Right lobe of liver (tissue), 6 donors: ENCODE measurements at regions not wholly inside any gene's neighbourhood (a gene's known extent, or its start where the extent isn't known, plus 50 kb on each side); places are given as distances from the start of the nearest gene placed in this dataset.

ENCODE experiments used
- ATAC-seq, 4 donors: fragments of 200-7000 bp; cut with Tn5 transposase; one replicate each; pipeline ENCODE4 v1.9.1; 2020; ENCODE audit warnings: mild to moderate bottlenecking in 4 of 4, moderate library complexity in 4 of 4
- DNase-seq, 3 donors: peaks; one replicate each; pipeline ENCODE4 v3.0.0-alpha.2; 2020
- H3K27ac ChIP-seq, 3 donors: fragments of 200-600 bp; one replicate each; pipeline ENCODE4 v1.8.0; 2022
- H3K27me3 ChIP-seq, 2 donors: fragments of 200-600 bp; one replicate each; pipeline ENCODE4 v1.8.0; 2022
- H3K36me3 ChIP-seq, 4 donors: fragments of 200-600 bp; sonication (generic) in 1 of 4; one replicate each; pipeline versions ENCODE4 v1.5.1 to v1.8.0; 2017 to 2022; ENCODE audit warnings: control low read depth in 1 of 4
- H3K4me1 ChIP-seq, 4 donors: fragments of 200-600 bp; sonication (generic) in 1 of 4; one replicate each; pipeline versions ENCODE4 v1.5.1 to v1.8.0; 2017 to 2022; ENCODE audit warnings: control low read depth in 1 of 4
- H3K4me3 ChIP-seq, 3 donors: fragments of 200-600 bp; one replicate each; pipeline ENCODE4 v1.8.0; 2022
- H3K9me3 ChIP-seq, 4 donors: fragments of 200-600 bp; sonication (generic) in 1 of 4; one replicate each; pipeline versions ENCODE4 v1.5.1 to v1.8.0; 2017 to 2022; ENCODE audit warnings: control low read depth in 1 of 4
- POLR2A ChIP-seq: fragments of 450-650 bp; IDR thresholded peaks from one replicate; pipeline ENCODE4 v1.6.1; 2017; ENCODE audit warnings: antibody characterized with exemption, mild to moderate bottlenecking
- WGBS: methylation state at CpG from one replicate; pipeline ENCODE4 v1.1.6; 2018; ENCODE audit warnings: low coverage, low lambda C conversion rate; ENCODE audit not compliant: insufficient coverage; ENCODE audit errors: missing lambda C conversion rate; 5-methylcytosine and 5-hydroxymethylcytosine counted together
- intact Hi-C, 2 donors: fragments of 100-400 bp; cut with DNase I; formaldehyde crosslinking; loops; one replicate each; pipeline versions ENCODE4 v1.11.2 to v1.14.1; 2022
- TF ChIP-seq, protein P1 (sequence below), 4 donors: fragments of 200-600 bp in 3 of 4; fragments of 450-650 bp in 1 of 4; IDR thresholded peaks; one replicate each; pipeline versions ENCODE4 v1.5.1 to v1.8.0; 2016 to 2022; ENCODE audit warnings: antibody characterized with exemption in 4 of 4, mild to moderate bottlenecking in 2 of 4
- donor health status: DM: no; HTN: yes; CAD: no.
- donor health status: DM: no; HTN: no; CAD: no.
- donor health status: DM: no; HTN: no; CAD: no.
- donor health status: DM: no; HTN: yes; CAD: no.
- donor health status: DM: no; HTN: yes; CAD: no.

- DNase-seq (no peak), ATAC-seq (no peak)
- Histone ChIP-seq H3K27me3 (no peaks in the 10 kb centered on the region), H3K4me3 (no peak overlapping the region), H3K9me3 (no peaks in the 10 kb centered on the region), H3K36me3 (no peaks in the 10 kb centered on the region), H3K27ac (no peak overlapping the region), H3K4me1 (no peaks in the 10 kb centered on the region)
- 43% methylated on average over 3 of the region's 12 CpGs for WGBS
- TF ChIP-seq, protein P1, sequence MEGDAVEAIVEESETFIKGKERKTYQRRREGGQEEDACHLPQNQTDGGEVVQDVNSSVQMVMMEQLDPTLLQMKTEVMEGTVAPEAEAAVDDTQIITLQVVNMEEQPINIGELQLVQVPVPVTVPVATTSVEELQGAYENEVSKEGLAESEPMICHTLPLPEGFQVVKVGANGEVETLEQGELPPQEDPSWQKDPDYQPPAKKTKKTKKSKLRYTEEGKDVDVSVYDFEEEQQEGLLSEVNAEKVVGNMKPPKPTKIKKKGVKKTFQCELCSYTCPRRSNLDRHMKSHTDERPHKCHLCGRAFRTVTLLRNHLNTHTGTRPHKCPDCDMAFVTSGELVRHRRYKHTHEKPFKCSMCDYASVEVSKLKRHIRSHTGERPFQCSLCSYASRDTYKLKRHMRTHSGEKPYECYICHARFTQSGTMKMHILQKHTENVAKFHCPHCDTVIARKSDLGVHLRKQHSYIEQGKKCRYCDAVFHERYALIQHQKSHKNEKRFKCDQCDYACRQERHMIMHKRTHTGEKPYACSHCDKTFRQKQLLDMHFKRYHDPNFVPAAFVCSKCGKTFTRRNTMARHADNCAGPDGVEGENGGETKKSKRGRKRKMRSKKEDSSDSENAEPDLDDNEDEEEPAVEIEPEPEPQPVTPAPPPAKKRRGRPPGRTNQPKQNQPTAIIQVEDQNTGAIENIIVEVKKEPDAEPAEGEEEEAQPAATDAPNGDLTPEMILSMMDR (IDR thresholded peaks at IDR 0.05), result no peak
- no peak for TF ChIP-seq POLR2A
- intact Hi-C loops, result no loop called here
Observed at GRCh38 chr1:30325085-30325935, 398.1 kb downstream of the MATN1 start.

DNA sequence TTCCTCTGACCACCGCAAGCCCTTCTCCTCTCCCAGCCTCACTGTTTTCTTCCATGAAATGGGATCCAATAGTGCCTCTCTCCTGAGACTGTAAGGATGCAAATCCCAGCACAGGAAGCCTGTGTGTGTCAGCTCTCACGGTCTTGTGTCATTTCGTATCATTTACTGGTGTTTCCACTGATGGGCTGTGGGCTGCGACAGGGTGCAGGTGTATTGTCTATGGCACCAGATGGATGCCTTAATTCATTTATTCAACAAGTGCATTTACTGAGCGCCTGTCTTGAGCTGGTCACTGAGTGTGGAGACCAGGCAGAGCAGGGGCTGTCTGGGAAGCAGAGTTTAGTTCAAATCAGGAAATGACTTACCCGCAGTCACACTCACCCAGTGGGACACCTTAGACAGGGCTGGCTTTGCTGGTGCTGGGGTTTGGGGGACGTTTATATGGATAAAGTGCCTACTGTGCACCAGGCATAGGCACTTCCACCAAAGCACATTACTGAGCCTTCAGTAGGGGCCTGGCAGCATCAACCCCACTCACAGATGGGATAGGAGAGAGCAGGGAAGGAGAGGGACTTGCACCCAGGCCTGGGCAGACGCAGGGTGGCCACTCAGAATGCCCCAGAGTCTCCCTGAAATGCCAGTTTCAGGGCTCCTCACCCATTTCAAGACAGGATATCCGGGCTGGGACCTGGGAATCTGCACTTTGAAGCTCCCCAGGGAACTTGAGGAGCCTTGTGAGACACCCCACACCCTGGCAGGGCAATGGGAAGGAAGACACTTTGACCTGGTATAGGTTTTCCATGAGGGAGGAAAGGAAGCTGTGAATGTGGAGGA is 398.9 kb downstream of the MATN1 start:
- intact Hi-C loops, result no loop called here
- DNase-seq (no peak), ATAC-seq (no peak)
- TF ChIP-seq POLR2A, result no peak
- TF ChIP-seq, protein P1 (IDR thresholded peaks at IDR 0.05), result no peak
- H3K9me3 ChIP-seq, result no peaks in the 10 kb centered on the region
- H3K4me3 ChIP-seq, result no peak overlapping the region
- no peaks in the 10 kb centered on the region for H3K27me3 ChIP-seq
- H3K27ac ChIP-seq, result no peak overlapping the region
- no peaks in the 10 kb centered on the region for H3K36me3 ChIP-seq
- H3K4me1 ChIP-seq, result no peaks in the 10 kb centered on the region
- 80% methylated on average over 3 of the region's 9 CpGs for WGBS

DNA sequence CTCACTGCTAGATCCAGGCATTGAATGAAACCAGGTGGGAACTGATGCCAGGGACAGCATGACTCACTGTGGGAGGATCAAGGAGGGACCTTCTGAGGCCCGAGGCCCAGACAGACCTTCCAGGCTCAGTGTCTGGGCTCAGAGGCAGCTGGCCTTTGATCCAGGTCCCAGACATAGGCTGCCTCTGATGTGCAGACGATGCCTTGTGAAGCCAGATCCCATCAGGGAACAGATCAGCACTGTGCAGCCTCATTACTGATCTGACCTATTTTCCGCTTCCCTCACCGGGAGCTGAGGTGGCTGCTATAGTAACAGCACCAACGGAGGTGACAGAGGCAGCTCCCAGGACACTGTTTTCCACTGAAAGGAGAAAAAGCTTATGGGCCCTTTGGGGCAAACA is 399.5 kb downstream of the MATN1 start:
- intact Hi-C loops, result no loop called here
- Histone ChIP-seq H3K36me3 (no peaks in the 10 kb centered on the region), H3K27me3 (no peaks in the 10 kb centered on the region), H3K4me3 (no peak overlapping the region), H3K9me3 (no peaks in the 10 kb centered on the region), H3K27ac (no peak overlapping the region), H3K4me1 (no peaks in the 10 kb centered on the region)
- no peak for TF ChIP-seq POLR2A
- TF ChIP-seq, protein P1 (IDR thresholded peaks at IDR 0.05), result no peak
- DNase-seq (no peak), ATAC-seq (no peak)
- WGBS, result 39% methylated on average over 4 of the region's 5 CpGs

DNA sequence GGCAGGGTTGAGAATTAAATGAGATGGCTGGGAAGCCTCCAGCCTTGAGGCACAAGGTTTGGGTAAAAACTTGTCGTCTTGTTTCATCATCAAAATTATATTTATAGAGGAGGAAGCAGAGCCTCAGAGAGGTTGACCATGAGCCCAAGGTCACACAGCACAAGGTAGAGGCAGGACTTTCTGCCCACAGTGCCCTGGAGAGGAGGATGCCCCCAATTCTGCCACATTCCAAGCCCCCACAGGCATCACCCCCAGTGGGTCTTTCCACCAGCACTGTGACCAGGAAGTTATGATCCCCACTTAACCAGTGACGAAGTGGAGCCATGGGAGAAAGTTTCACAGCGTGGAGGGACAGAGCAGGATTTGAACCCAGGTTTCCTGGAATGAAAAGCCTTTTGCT is 400.0 kb downstream of the MATN1 start:
- no peak overlapping the region for H3K4me3 ChIP-seq
- intact Hi-C loops, result no loop called here
- no peaks in the 10 kb centered on the region for H3K9me3 ChIP-seq
- WGBS, result 36% methylated on average over 2 of the region's 3 CpGs
- no peaks in the 10 kb centered on the region for H3K27me3 ChIP-seq
- ATAC-seq (no peak), DNase-seq (no peak)
- no peak overlapping the region for H3K27ac ChIP-seq
- TF ChIP-seq POLR2A, result no peak
- TF ChIP-seq, protein P1 (IDR thresholded peaks at IDR 0.05), result no peak
- H3K36me3 ChIP-seq, result no peaks in the 10 kb centered on the region
- H3K4me1 ChIP-seq, result no peaks in the 10 kb centered on the region
